ENCODE measurements at regions not wholly inside any gene's neighbourhood (a gene's known extent, or its start where the extent isn't known, plus 50 kb on each side); places are given as distances from the start of the nearest gene placed in this dataset.

DNA sequence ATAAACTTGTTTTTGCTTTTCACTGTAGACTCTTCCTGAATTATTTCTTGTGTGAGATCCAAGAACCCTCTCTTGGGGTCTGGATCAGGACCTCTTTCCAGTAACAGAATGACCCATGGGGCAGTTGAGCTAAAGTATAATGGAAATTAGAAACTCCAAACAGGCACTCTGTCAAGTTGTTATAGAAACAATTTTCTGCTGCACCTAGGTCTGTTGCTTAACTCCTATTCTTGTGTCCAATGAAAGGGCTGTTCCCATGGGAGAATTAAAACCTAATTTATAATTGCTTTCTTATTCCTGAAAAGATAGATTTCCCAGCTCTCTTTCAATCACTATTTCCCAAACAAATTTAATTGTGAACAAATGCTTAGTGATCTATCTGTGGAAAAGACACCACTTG, 1341.3 kb upstream of the PIK3C3 start:
- SMC1A ChIA-PET (ENCODE audit: uncharacterized antibody, unreplicated experiment): no interaction called here
- POLR2A ChIA-PET: no interaction called here
- H3K27me3 ChIP-seq (replicated peaks in 1 of 2; ENCODE audit: control insufficient read depth in 2 of 2, insufficient read depth in 2 of 2, low read length in 1 of 2): no peaks in the 10 kb centered on the region
- FAIRE-seq: no peak
- no peaks in the 10 kb centered on the region for H3K9me3 ChIP-seq (replicated peaks; ENCODE audit: control insufficient read depth, insufficient read depth, low read length)
- no peak overlapping the region for H3K27ac ChIP-seq (ENCODE audit: control insufficient read depth, insufficient read depth)
- intact Hi-C loops (cut with micrococcal nuclease; ENCODE audit: unreplicated experiment): no loop called here
- no peaks in the 10 kb centered on the region for H4K20me1 ChIP-seq (ENCODE audit: control insufficient read depth, insufficient read depth)
- no peak overlapping the region for H3K4me2 ChIP-seq (ENCODE audit: control insufficient read depth, insufficient read depth)
- H3K79me2 ChIP-seq (ENCODE audit: control insufficient read depth, insufficient read depth, low read length): no peaks in the 10 kb centered on the region
- no peak for TF ChIP-seq NR2C1 (IDR thresholded peaks at IDR 0.05)
- TF ChIP-seq, protein P1, sequence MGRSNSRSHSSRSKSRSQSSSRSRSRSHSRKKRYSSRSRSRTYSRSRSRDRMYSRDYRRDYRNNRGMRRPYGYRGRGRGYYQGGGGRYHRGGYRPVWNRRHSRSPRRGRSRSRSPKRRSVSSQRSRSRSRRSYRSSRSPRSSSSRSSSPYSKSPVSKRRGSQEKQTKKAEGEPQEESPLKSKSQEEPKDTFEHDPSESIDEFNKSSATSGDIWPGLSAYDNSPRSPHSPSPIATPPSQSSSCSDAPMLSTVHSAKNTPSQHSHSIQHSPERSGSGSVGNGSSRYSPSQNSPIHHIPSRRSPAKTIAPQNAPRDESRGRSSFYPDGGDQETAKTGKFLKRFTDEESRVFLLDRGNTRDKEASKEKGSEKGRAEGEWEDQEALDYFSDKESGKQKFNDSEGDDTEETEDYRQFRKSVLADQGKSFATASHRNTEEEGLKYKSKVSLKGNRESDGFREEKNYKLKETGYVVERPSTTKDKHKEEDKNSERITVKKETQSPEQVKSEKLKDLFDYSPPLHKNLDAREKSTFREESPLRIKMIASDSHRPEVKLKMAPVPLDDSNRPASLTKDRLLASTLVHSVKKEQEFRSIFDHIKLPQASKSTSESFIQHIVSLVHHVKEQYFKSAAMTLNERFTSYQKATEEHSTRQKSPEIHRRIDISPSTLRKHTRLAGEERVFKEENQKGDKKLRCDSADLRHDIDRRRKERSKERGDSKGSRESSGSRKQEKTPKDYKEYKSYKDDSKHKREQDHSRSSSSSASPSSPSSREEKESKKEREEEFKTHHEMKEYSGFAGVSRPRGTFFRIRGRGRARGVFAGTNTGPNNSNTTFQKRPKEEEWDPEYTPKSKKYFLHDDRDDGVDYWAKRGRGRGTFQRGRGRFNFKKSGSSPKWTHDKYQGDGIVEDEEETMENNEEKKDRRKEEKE (IDR thresholded peaks at IDR 0.05): no peak
- no peak for TF ChIP-seq IRF4 (IDR thresholded peaks at IDR 0.05; ENCODE audit: low read depth, low read length)
- no peak for TF ChIP-seq ZBED1 (IDR thresholded peaks at IDR 0.05; ENCODE audit: borderline replicate concordance)
- no peak for DNase-seq (ENCODE audit: low read depth, low spot score)
- H3K4me1 ChIP-seq (ENCODE audit: control insufficient read depth, insufficient read depth, low read length): no peaks in the 10 kb centered on the region
- CTCF ChIA-PET: no interaction called here
- no peak for ATAC-seq
- H3K36me3 ChIP-seq (ENCODE audit: control insufficient read depth in 2 of 2, insufficient read depth in 2 of 2, low read length in 1 of 2): no peaks in the 10 kb centered on the region
- RAD21 ChIA-PET (ENCODE audit: unreplicated experiment): no interaction called here
- no peak overlapping the region for H2AFZ ChIP-seq (ENCODE audit: control insufficient read depth, low read depth, low read length)
- H3K4me3 ChIP-seq: no peak overlapping the region
- in situ Hi-C loops (cut with MboI): no loop called here
- no peak overlapping the region for H3K9ac ChIP-seq (ENCODE audit: control insufficient read depth, insufficient read depth, low read length)
- BruUV-seq (replicated peaks): no TSS peak

DNA sequence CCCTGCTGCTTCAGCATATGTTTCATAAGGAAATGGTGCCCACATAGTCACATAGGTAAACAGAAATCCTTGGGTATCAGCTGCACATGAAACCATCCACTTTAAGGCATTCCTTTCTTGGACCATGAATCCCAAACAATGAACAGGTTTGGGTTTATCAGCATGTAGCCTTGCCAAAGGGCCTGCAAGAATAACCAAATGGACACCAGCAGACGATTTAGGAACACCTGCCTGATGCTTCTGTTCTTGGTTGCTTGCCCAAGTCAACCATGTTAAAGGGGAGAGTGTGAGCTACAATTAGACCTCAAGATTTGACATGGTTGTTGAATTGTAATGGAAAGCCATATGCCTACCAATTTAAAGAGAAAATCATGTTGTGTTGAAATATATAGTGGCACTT, 1342.7 kb upstream of the PIK3C3 start:
- FAIRE-seq (no peak), ATAC-seq (no peak), DNase-seq (ENCODE audit: low read depth, low spot score) (no peak)
- no peaks in the 10 kb centered on the region for H3K9me3 ChIP-seq (replicated peaks; ENCODE audit: control insufficient read depth, insufficient read depth, low read length)
- BruUV-seq (replicated peaks): no TSS peak
- SMC1A ChIA-PET (ENCODE audit: uncharacterized antibody, unreplicated experiment): no interaction called here
- in situ Hi-C loops (cut with MboI) (no loop called here), intact Hi-C loops (cut with micrococcal nuclease; ENCODE audit: unreplicated experiment) (no loop called here)
- no peaks in the 10 kb centered on the region for H3K4me1 ChIP-seq (ENCODE audit: control insufficient read depth, insufficient read depth, low read length)
- H2AFZ ChIP-seq (ENCODE audit: control insufficient read depth, low read depth, low read length): no peak overlapping the region
- H3K4me2 ChIP-seq (ENCODE audit: control insufficient read depth, insufficient read depth): no peak overlapping the region
- CTCF ChIA-PET: no interaction called here
- no peak overlapping the region for H3K4me3 ChIP-seq
- no peak overlapping the region for H3K27ac ChIP-seq (ENCODE audit: control insufficient read depth, insufficient read depth)
- POLR2A ChIA-PET: no interaction called here
- 0% methylated on average over 1 of the region's 1 CpG for WGBS (ENCODE audit: insufficient coverage, insufficient replicate concordance, low lambda C conversion rate, missing lambda C conversion rate)
- H3K27me3 ChIP-seq (replicated peaks in 1 of 2; ENCODE audit: control insufficient read depth in 2 of 2, insufficient read depth in 2 of 2, low read length in 1 of 2): no peaks in the 10 kb centered on the region
- no peaks in the 10 kb centered on the region for H3K36me3 ChIP-seq (ENCODE audit: control insufficient read depth in 2 of 2, insufficient read depth in 2 of 2, low read length in 1 of 2)
- no peaks in the 10 kb centered on the region for H3K79me2 ChIP-seq (ENCODE audit: control insufficient read depth, insufficient read depth, low read length)
- RAD21 ChIA-PET (ENCODE audit: unreplicated experiment): no interaction called here
- TF ChIP-seq ETV6 (conservative IDR thresholded peaks at IDR 0.05 in 1 of 2, IDR thresholded peaks at IDR 0.05 in 1 of 2; ENCODE audit: borderline replicate concordance in 1 of 2, low read depth in 1 of 2): no peak
- no peak for TF ChIP-seq CHD1 (IDR thresholded peaks at IDR 0.05; ENCODE audit: low read depth, low read length)
- TF ChIP-seq BCL3 (IDR thresholded peaks at IDR 0.05; ENCODE audit: borderline replicate concordance, insufficient read depth, low read depth, low read length, poor library complexity, severe bottlenecking): no peak
- TF ChIP-seq TARDBP (IDR thresholded peaks at IDR 0.05; ENCODE audit: borderline replicate concordance): no peak
- TF ChIP-seq POLR2AphosphoS2 (IDR thresholded peaks at IDR 0.05; ENCODE audit: low read depth, low read length): no peak
- TF ChIP-seq STAT1 (conservative IDR thresholded peaks at IDR 0.05): no peak
- no peak for TF ChIP-seq ZNF622 (IDR thresholded peaks at IDR 0.05)
- no peak for TF ChIP-seq PBX3 (IDR thresholded peaks at IDR 0.05; ENCODE audit: insufficient replicate concordance, low read depth, low read length)
- TF ChIP-seq SP1 (IDR thresholded peaks at IDR 0.05; ENCODE audit: low read depth, low read length): no peak
- no peak for TF ChIP-seq RAD51 (IDR thresholded peaks at IDR 0.05)
- no peak for TF ChIP-seq SIN3A (IDR thresholded peaks at IDR 0.05; ENCODE audit: low read depth, low read length)
- no peak for TF ChIP-seq PAX5 (IDR thresholded peaks at IDR 0.05; ENCODE audit: borderline replicate concordance, low read depth, low read length)
- no peaks in the 10 kb centered on the region for H4K20me1 ChIP-seq (ENCODE audit: control insufficient read depth, insufficient read depth)
- H3K9ac ChIP-seq (ENCODE audit: control insufficient read depth, insufficient read depth, low read length): no peak overlapping the region

Data from GM12878 (cell line).